PFSK-1 (cell line): ENCODE measurements at regions not wholly inside any gene's neighbourhood (a gene's known extent, or its start where the extent isn't known, plus 50 kb on each side); places are given as distances from the start of the nearest gene placed in this dataset.

Experiments used
- FOXP2 ChIP-seq: optimal IDR thresholded peaks from 2 replicates; pipeline ENCODE3; 2011; ENCODE audit warnings: borderline replicate concordance, control low read depth, inconsistent platforms; ENCODE audit not compliant: insufficient read depth; ENCODE audit errors: extremely low read length, extremely low read depth
- POLR2AphosphoS5 ChIP-seq: IDR thresholded peaks from 2 replicates; pipeline ENCODE4 v1.6.1; 2012; ENCODE audit warnings: low read depth, mild to moderate bottlenecking, control low read depth, low read length, moderate library complexity
- SIN3A ChIP-seq: IDR thresholded peaks from 2 replicates; pipeline ENCODE4 v1.6.1; 2012; ENCODE audit warnings: mild to moderate bottlenecking, low read length, moderate library complexity, borderline replicate concordance; ENCODE audit not compliant: insufficient read depth
- TAF1 ChIP-seq: IDR thresholded peaks from 2 replicates; pipeline ENCODE4 v1.6.1; 2012; ENCODE audit warnings: low read length, control low read depth, borderline replicate concordance; ENCODE audit not compliant: insufficient read depth
- TF ChIP-seq, protein P1 (sequence below), 2 experiments: IDR thresholded peaks; 2 replicates each; pipeline versions ENCODE4 v1.6.1 to v1.8.0; 2011 to 2012; ENCODE audit warnings: low read depth in 2 of 2, low read length in 2 of 2, control low read depth in 1 of 2, inconsistent platforms in 1 of 2, mild to moderate bottlenecking in 1 of 2, moderate library complexity in 1 of 2; ENCODE audit not compliant: insufficient read depth in 1 of 2

DNA sequence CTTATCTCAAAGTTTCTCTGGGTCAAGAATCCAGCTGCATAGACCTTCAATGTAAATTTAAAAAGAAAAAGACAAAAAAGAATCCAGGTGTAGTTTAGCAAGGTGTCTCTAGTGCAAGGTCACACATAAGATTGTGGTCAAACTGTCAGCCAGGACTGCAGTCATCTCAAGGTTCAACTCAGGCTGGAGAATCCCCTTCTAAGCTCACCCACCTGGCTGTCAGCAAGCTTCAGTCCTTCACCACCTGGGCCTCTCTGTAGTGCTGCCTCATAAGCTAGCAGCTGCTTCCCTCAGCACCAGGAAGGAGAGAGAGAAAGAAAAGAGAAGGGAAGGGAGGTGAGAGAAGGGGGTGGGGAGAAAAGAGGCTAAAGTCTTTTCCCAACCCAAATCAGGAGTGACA lies 146.7 kb downstream of the ACTL7B start:
- TF ChIP-seq SIN3A (no peak), POLR2AphosphoS5 (no peak), TAF1 (no peak), FOXP2 (no peak)
- TF ChIP-seq, protein P1, sequence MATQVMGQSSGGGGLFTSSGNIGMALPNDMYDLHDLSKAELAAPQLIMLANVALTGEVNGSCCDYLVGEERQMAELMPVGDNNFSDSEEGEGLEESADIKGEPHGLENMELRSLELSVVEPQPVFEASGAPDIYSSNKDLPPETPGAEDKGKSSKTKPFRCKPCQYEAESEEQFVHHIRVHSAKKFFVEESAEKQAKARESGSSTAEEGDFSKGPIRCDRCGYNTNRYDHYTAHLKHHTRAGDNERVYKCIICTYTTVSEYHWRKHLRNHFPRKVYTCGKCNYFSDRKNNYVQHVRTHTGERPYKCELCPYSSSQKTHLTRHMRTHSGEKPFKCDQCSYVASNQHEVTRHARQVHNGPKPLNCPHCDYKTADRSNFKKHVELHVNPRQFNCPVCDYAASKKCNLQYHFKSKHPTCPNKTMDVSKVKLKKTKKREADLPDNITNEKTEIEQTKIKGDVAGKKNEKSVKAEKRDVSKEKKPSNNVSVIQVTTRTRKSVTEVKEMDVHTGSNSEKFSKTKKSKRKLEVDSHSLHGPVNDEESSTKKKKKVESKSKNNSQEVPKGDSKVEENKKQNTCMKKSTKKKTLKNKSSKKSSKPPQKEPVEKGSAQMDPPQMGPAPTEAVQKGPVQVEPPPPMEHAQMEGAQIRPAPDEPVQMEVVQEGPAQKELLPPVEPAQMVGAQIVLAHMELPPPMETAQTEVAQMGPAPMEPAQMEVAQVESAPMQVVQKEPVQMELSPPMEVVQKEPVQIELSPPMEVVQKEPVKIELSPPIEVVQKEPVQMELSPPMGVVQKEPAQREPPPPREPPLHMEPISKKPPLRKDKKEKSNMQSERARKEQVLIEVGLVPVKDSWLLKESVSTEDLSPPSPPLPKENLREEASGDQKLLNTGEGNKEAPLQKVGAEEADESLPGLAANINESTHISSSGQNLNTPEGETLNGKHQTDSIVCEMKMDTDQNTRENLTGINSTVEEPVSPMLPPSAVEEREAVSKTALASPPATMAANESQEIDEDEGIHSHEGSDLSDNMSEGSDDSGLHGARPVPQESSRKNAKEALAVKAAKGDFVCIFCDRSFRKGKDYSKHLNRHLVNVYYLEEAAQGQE (IDR thresholded peaks at IDR 0.05; ENCODE audit: insufficient read depth in 1 of 2, low read depth in 2 of 2, low read length in 2 of 2): no peak

DNA sequence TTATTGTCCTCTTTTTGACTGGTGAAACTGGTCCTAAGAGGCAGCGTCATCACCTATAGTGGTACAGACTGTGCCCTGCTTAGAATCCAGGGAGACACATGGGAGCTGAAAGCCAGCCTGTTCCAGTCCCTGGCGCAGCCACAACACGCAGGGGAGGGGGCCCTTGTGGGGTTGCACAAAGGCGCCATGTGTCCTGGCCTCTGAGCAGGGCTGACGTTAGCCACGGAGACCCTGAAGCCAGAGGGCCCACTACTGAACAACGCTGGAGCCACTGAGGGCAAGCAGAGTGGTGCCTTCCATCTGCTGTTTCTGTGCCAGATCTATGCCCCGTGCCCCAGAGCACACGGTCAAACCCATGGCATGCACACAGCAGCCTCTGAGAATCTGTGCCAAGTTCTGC lies 147.3 kb downstream of the ACTL7B start:
- TF ChIP-seq FOXP2 (no peak), TAF1 (no peak), SIN3A (no peak), POLR2AphosphoS5 (no peak)
- TF ChIP-seq, protein P1 (IDR thresholded peaks at IDR 0.05; ENCODE audit: insufficient read depth in 1 of 2, low read depth in 2 of 2, low read length in 2 of 2): no peak

DNA sequence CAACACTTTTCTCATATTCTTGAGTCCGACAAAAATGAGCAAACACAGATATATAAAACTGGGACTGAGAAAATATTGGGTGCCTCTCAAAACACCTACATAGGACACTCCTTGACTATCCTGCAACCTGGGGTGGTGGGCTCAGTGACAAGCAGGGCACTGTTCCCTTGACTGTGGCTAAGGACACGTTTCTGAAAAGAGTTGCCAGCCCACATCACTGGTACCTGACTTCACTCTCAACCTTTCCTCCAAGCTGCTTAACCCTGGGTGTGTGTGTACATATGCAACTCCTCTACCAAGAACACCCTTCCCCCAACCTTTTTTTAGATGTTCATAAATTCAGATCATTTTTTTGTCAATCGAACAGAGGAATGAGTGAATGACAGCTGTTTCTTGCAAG lies 148.7 kb downstream of the ACTL7B start:
- TF ChIP-seq POLR2AphosphoS5: no peak
- TF ChIP-seq, protein P1 (IDR thresholded peaks at IDR 0.05; ENCODE audit: insufficient read depth in 1 of 2, low read depth in 2 of 2, low read length in 2 of 2): no peak
- TF ChIP-seq SIN3A: no peak
- no peak for TF ChIP-seq TAF1
- TF ChIP-seq FOXP2: no peak

DNA sequence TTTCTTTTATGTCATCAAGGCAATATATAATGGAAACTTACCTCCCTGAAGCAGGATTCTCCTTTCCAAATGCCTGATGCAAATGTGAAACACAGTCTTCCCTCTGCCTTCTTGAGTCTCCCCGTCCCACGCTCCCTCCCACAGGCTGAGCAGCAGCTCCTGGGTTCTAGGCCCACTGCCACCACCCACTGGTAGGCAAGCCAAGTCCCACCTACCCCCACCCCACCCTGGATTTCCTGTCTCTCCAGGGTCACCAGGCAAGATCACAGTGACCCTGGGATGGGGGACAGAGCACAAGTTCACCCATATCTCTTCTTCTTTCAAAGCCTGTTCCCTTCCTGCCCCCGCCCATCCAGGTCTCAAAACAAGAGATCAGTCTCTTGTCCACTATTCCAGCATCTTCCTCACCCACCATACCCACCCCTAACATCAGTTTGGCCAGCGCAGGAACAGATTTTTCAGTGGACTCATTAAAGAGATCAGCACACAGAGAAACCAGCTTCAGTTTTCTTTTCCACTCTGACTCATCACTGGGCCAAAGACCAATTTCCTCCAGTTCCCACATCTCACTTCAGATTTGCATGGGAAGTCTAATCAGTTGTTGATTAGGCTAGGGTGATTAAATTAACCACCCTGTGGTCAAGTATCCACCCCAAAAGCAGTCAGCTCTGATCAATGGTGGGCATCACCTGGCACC lies 151.5 kb downstream of the ACTL7B start:
- TF ChIP-seq TAF1: no peak
- no peak for TF ChIP-seq POLR2AphosphoS5
- no peak for TF ChIP-seq FOXP2
- no peak for TF ChIP-seq SIN3A
- TF ChIP-seq, protein P1 (IDR thresholded peaks at IDR 0.05; ENCODE audit: insufficient read depth in 1 of 2, low read depth in 2 of 2, low read length in 2 of 2): no peak
